ENCODE measurements at regions not wholly inside any gene's neighbourhood (a gene's known extent, or its start where the extent isn't known, plus 50 kb on each side); places are given as distances from the start of the nearest gene placed in this dataset.
"Not testable (repeated sequence)": the region's sequence is repeated elsewhere in the genome, so short reads cannot be mapped to it uniquely, and the experiment has no call there.

GRCh38 chr10:4407783-4408182, 418.2 kb upstream of the AKR1E2 start:
- Histone ChIP-seq H3K9ac (ENCODE audit: low read length in 5 of 5) (no peak overlapping the region), H3K27ac (ENCODE audit: low read depth, low read length) (no peak overlapping the region), H3K36me3 (ENCODE audit: control insufficient read depth in 5 of 5, insufficient read depth in 5 of 5, low read length in 5 of 5) (no peaks in the 10 kb centered on the region), H3K9me3 (ENCODE audit: control insufficient read depth in 5 of 5, low read length in 5 of 5) (no peaks in the 10 kb centered on the region), H3K27me3 (ENCODE audit: control insufficient read depth in 5 of 5, insufficient read depth in 4 of 5, low read length in 5 of 5) (no peaks in the 10 kb centered on the region), H3K4me3 (ENCODE audit: low read depth in 1 of 5, low read length in 5 of 5) (no peak overlapping the region), H3K4me1 (ENCODE audit: control insufficient read depth in 5 of 5, insufficient read depth in 5 of 5, low read length in 5 of 5) (no peaks in the 10 kb centered on the region)

- Histone ChIP-seq H3K4me1 (ENCODE audit: control insufficient read depth in 5 of 5, insufficient read depth in 5 of 5, low read length in 5 of 5) (no peaks in the 10 kb centered on the region), H3K27me3 (ENCODE audit: control insufficient read depth in 5 of 5, insufficient read depth in 4 of 5, low read length in 5 of 5) (no peaks in the 10 kb centered on the region), H3K9me3 (ENCODE audit: control insufficient read depth in 5 of 5, low read length in 5 of 5) (no peaks in the 10 kb centered on the region), H3K27ac (ENCODE audit: low read depth, low read length) (no peak overlapping the region), H3K9ac (ENCODE audit: low read length in 5 of 5) (no peak overlapping the region), H3K4me3 (ENCODE audit: low read depth in 1 of 5, low read length in 5 of 5) (no peak overlapping the region), H3K36me3 (ENCODE audit: control insufficient read depth in 5 of 5, insufficient read depth in 5 of 5, low read length in 5 of 5) (no peaks in the 10 kb centered on the region)
These were observed 420.2 kb upstream of the AKR1E2 start for GRCh38 chr10:4405828-4406227.

- no peaks in the 10 kb centered on the region for H3K4me1 ChIP-seq (ENCODE audit: control insufficient read depth in 5 of 5, insufficient read depth in 5 of 5, low read length in 5 of 5)
- no peaks in the 10 kb centered on the region for H3K36me3 ChIP-seq (ENCODE audit: control insufficient read depth in 5 of 5, insufficient read depth in 5 of 5, low read length in 5 of 5)
- no peak overlapping the region for H3K27ac ChIP-seq (ENCODE audit: low read depth, low read length)
- H3K27me3 ChIP-seq (ENCODE audit: control insufficient read depth in 5 of 5, insufficient read depth in 4 of 5, low read length in 5 of 5): no peaks in the 10 kb centered on the region
- no peak overlapping the region for H3K4me3 ChIP-seq (ENCODE audit: low read depth in 1 of 5, low read length in 5 of 5)
- no peak overlapping the region for H3K9ac ChIP-seq (ENCODE audit: low read length in 5 of 5)
- H3K9me3 ChIP-seq (ENCODE audit: control insufficient read depth in 5 of 5, low read length in 5 of 5): no peaks in the 10 kb centered on the region
These were observed 422.3 kb upstream of the AKR1E2 start for GRCh38 chr10:4403638-4404252.

GRCh38 chr10:4401080-4401479, 424.9 kb upstream of the AKR1E2 start:
- H3K4me1 ChIP-seq (ENCODE audit: control insufficient read depth in 5 of 5, insufficient read depth in 5 of 5, low read length in 5 of 5); H3K9me3 ChIP-seq (ENCODE audit: control insufficient read depth in 5 of 5, low read length in 5 of 5); H3K27me3 ChIP-seq (ENCODE audit: control insufficient read depth in 5 of 5, insufficient read depth in 4 of 5, low read length in 5 of 5); H3K36me3 ChIP-seq (ENCODE audit: control insufficient read depth in 5 of 5, insufficient read depth in 5 of 5, low read length in 5 of 5); H3K27ac ChIP-seq (ENCODE audit: low read depth, low read length); H3K9ac ChIP-seq (ENCODE audit: low read length in 5 of 5); H3K4me3 ChIP-seq (ENCODE audit: low read depth in 1 of 5, low read length in 5 of 5): not testable (repeated sequence)

- no peak overlapping the region for H3K27ac ChIP-seq (ENCODE audit: low read depth, low read length)
- no peak overlapping the region for H3K4me3 ChIP-seq (ENCODE audit: low read depth in 1 of 5, low read length in 5 of 5)
- no peaks in the 10 kb centered on the region for H3K4me1 ChIP-seq (ENCODE audit: control insufficient read depth in 5 of 5, insufficient read depth in 5 of 5, low read length in 5 of 5)
- no peaks in the 10 kb centered on the region for H3K9me3 ChIP-seq (ENCODE audit: control insufficient read depth in 5 of 5, low read length in 5 of 5)
- no peaks in the 10 kb centered on the region for H3K36me3 ChIP-seq (ENCODE audit: control insufficient read depth in 5 of 5, insufficient read depth in 5 of 5, low read length in 5 of 5)
- no peak overlapping the region for H3K9ac ChIP-seq (ENCODE audit: low read length in 5 of 5)
- H3K27me3 ChIP-seq (ENCODE audit: control insufficient read depth in 5 of 5, insufficient read depth in 4 of 5, low read length in 5 of 5): no peaks in the 10 kb centered on the region
These were observed 426.5 kb upstream of the AKR1E2 start for GRCh38 chr10:4399556-4399955.

- H3K4me3 ChIP-seq (ENCODE audit: low read depth in 1 of 5, low read length in 5 of 5): no peak overlapping the region
- H3K9ac ChIP-seq (ENCODE audit: low read length in 5 of 5): no peak overlapping the region
- H3K27ac ChIP-seq (ENCODE audit: low read depth, low read length): no peak overlapping the region
- H3K4me1 ChIP-seq (ENCODE audit: control insufficient read depth in 5 of 5, insufficient read depth in 5 of 5, low read length in 5 of 5): no peaks in the 10 kb centered on the region
- no peaks in the 10 kb centered on the region for H3K27me3 ChIP-seq (ENCODE audit: control insufficient read depth in 5 of 5, insufficient read depth in 4 of 5, low read length in 5 of 5)
- H3K9me3 ChIP-seq (ENCODE audit: control insufficient read depth in 5 of 5, low read length in 5 of 5): no peaks in the 10 kb centered on the region
- H3K36me3 ChIP-seq (ENCODE audit: control insufficient read depth in 5 of 5, insufficient read depth in 5 of 5, low read length in 5 of 5): no peaks in the 10 kb centered on the region
These were observed 427.4 kb upstream of the AKR1E2 start for GRCh38 chr10:4398602-4399001.

GRCh38 chr10:4397337-4397736, 428.7 kb upstream of the AKR1E2 start:
- no peak overlapping the region for H3K27ac ChIP-seq (ENCODE audit: low read depth, low read length)
- no peaks in the 10 kb centered on the region for H3K36me3 ChIP-seq (ENCODE audit: control insufficient read depth in 5 of 5, insufficient read depth in 5 of 5, low read length in 5 of 5)
- no peaks in the 10 kb centered on the region for H3K27me3 ChIP-seq (ENCODE audit: control insufficient read depth in 5 of 5, insufficient read depth in 4 of 5, low read length in 5 of 5)

GRCh38 chr10:4396401-4397283, 429.4 kb upstream of the AKR1E2 start:
- no peak overlapping the region for H3K4me3 ChIP-seq (ENCODE audit: low read depth in 1 of 5, low read length in 5 of 5)
- no peaks in the 10 kb centered on the region for H3K4me1 ChIP-seq (ENCODE audit: control insufficient read depth in 5 of 5, insufficient read depth in 5 of 5, low read length in 5 of 5)
- H3K9ac ChIP-seq (ENCODE audit: low read length in 5 of 5): no peak overlapping the region
- no peak overlapping the region for H3K27ac ChIP-seq (ENCODE audit: low read depth, low read length)
- no peaks in the 10 kb centered on the region for H3K9me3 ChIP-seq (ENCODE audit: control insufficient read depth in 5 of 5, low read length in 5 of 5)
- no peaks in the 10 kb centered on the region for H3K36me3 ChIP-seq (ENCODE audit: control insufficient read depth in 5 of 5, insufficient read depth in 5 of 5, low read length in 5 of 5)
- H3K27me3 ChIP-seq (ENCODE audit: control insufficient read depth in 5 of 5, insufficient read depth in 4 of 5, low read length in 5 of 5): no peaks in the 10 kb centered on the region

More at GRCh38 chr10:4397337-4397736, 428.7 kb upstream of the AKR1E2 start:
- H3K9ac ChIP-seq (ENCODE audit: low read length in 5 of 5): no peak overlapping the region
- no peaks in the 10 kb centered on the region for H3K4me1 ChIP-seq (ENCODE audit: control insufficient read depth in 5 of 5, insufficient read depth in 5 of 5, low read length in 5 of 5)
- no peak overlapping the region for H3K4me3 ChIP-seq (ENCODE audit: low read depth in 1 of 5, low read length in 5 of 5)
- no peaks in the 10 kb centered on the region for H3K9me3 ChIP-seq (ENCODE audit: control insufficient read depth in 5 of 5, low read length in 5 of 5)

GRCh38 chr10:4395731-4396130, 430.3 kb upstream of the AKR1E2 start:
- Histone ChIP-seq H3K9ac (ENCODE audit: low read length in 5 of 5) (no peak overlapping the region), H3K4me3 (ENCODE audit: low read depth in 1 of 5, low read length in 5 of 5) (no peak overlapping the region), H3K27me3 (ENCODE audit: control insufficient read depth in 5 of 5, insufficient read depth in 4 of 5, low read length in 5 of 5) (no peaks in the 10 kb centered on the region), H3K4me1 (ENCODE audit: control insufficient read depth in 5 of 5, insufficient read depth in 5 of 5, low read length in 5 of 5) (no peaks in the 10 kb centered on the region), H3K27ac (ENCODE audit: low read depth, low read length) (no peak overlapping the region), H3K36me3 (ENCODE audit: control insufficient read depth in 5 of 5, insufficient read depth in 5 of 5, low read length in 5 of 5) (no peaks in the 10 kb centered on the region), H3K9me3 (ENCODE audit: control insufficient read depth in 5 of 5, low read length in 5 of 5) (no peaks in the 10 kb centered on the region)

GRCh38 chr10:4394455-4394854, 431.6 kb upstream of the AKR1E2 start:
- not testable (repeated sequence) for H3K27ac ChIP-seq (ENCODE audit: low read depth, low read length); H3K4me1 ChIP-seq (ENCODE audit: control insufficient read depth in 5 of 5, insufficient read depth in 5 of 5, low read length in 5 of 5); H3K27me3 ChIP-seq (ENCODE audit: control insufficient read depth in 5 of 5, insufficient read depth in 4 of 5, low read length in 5 of 5)

More at GRCh38 chr10:4394455-4394854, 431.6 kb upstream of the AKR1E2 start:
- H3K9ac ChIP-seq (ENCODE audit: low read length in 5 of 5); H3K36me3 ChIP-seq (ENCODE audit: control insufficient read depth in 5 of 5, insufficient read depth in 5 of 5, low read length in 5 of 5); H3K4me3 ChIP-seq (ENCODE audit: low read depth in 1 of 5, low read length in 5 of 5); H3K9me3 ChIP-seq (ENCODE audit: control insufficient read depth in 5 of 5, low read length in 5 of 5): not testable (repeated sequence)
